Retinal pigment epithelial cell (primary cell): ENCODE measurements at regions not wholly inside any gene's neighbourhood (a gene's known extent, or its start where the extent isn't known, plus 50 kb on each side); places are given as distances from the start of the nearest gene placed in this dataset.

Source experiments
- DNase-seq: peaks from one replicate; pipeline ENCODE4 v3.0.0-alpha.2; 2010; ENCODE audit warnings: low read depth
- H3K4me3 ChIP-seq: 2 replicates; pipeline ENCODE4 v1.5.1; 2011; ENCODE audit warnings: mild to moderate bottlenecking, low read length, control low read depth, moderate library complexity
- TF ChIP-seq, protein P1 (sequence below): conservative IDR thresholded peaks from 2 replicates; pipeline ENCODE4 v1.5.1; 2011; ENCODE audit warnings: low read depth, low read length, control low read depth, inconsistent platforms

DNA sequence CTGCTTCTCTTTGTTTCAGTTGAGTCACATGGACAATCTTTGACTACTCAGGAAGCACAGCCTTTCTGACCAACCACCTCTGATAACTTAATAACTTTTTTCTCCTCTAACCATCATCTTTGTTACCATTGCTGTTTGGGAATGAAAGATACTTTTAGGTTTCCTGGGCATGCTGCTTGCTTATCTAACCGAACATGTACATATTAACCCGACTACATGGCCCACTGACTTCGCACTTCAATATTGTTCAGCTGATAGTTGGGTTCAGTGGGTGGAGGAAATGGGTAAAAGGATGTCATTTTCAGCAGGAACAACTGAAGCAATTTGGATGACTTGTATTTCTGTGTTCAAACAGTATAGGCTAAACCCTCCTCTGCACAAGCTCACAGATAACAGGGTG lies 214.3 kb downstream of the SQOR start:
- TF ChIP-seq, protein P1, sequence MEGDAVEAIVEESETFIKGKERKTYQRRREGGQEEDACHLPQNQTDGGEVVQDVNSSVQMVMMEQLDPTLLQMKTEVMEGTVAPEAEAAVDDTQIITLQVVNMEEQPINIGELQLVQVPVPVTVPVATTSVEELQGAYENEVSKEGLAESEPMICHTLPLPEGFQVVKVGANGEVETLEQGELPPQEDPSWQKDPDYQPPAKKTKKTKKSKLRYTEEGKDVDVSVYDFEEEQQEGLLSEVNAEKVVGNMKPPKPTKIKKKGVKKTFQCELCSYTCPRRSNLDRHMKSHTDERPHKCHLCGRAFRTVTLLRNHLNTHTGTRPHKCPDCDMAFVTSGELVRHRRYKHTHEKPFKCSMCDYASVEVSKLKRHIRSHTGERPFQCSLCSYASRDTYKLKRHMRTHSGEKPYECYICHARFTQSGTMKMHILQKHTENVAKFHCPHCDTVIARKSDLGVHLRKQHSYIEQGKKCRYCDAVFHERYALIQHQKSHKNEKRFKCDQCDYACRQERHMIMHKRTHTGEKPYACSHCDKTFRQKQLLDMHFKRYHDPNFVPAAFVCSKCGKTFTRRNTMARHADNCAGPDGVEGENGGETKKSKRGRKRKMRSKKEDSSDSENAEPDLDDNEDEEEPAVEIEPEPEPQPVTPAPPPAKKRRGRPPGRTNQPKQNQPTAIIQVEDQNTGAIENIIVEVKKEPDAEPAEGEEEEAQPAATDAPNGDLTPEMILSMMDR: no peak
- no peak overlapping the region for H3K4me3 ChIP-seq
- no peak for DNase-seq

- TF ChIP-seq, protein P1: no peak
- H3K4me3 ChIP-seq: no peak overlapping the region
- no peak for DNase-seq
Measured at GRCh38 chr15:45854455-45855202, 219.8 kb downstream of the SQOR start.

DNA sequence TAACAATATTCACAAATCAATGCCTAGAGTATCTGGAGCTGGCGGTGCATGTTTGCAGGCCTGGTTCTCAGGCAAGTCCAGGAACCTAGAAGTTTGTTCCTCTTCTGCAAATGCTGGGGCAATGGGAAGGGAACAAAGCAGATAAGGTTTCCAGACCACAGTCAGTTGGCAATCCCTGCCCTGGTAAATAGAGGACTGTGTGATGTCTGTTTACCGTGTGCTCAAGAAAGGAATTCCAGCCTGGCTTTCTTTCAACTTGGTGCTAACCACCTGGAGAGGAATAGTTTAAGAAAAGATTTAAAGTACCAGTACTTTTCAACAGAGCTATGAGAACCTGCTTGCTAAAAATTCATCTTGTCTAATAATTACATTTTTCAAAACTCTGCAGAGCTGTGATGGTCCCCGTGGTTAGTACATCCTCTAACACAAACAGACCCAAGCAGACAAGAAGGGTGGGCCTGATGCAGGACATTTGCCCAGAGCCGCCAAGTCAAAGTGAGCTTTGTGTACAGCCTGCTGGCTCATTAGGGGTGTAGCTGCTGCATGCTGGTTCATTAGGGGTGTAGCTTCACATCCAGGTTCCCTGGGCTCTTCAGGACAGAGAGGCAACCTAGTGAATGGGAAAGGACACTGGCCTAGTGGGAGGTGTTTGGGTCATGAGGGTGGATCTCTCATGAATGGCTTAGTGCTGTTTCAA lies 220.5 kb downstream of the SQOR start:
- TF ChIP-seq, protein P1: no peak
- no peak overlapping the region for H3K4me3 ChIP-seq
- no peak for DNase-seq

- no peak for DNase-seq
- TF ChIP-seq, protein P1: no peak
- no peak overlapping the region for H3K4me3 ChIP-seq
Measured at GRCh38 chr15:45855907-45856579, 221.2 kb downstream of the SQOR start.

GRCh38 chr15:45857291-45857690 lies 222.5 kb downstream of the SQOR start:
- no peak for DNase-seq
- TF ChIP-seq, protein P1: no peak
- H3K4me3 ChIP-seq: no peak overlapping the region

- DNase-seq: no peak
- H3K4me3 ChIP-seq: no peak overlapping the region
- TF ChIP-seq, protein P1: no peak
Measured at GRCh38 chr15:45858491-45858890, 223.7 kb downstream of the SQOR start.
